Astrocyte (in vitro differentiated cells and primary cell): ENCODE measurements at regions not wholly inside any gene's neighbourhood (a gene's known extent, or its start where the extent isn't known, plus 50 kb on each side); places are given as distances from the start of the nearest gene placed in this dataset.

Source experiments
- DNase-seq: peaks from one replicate; pipeline ENCODE4 v3.0.0-alpha.2; 2010; ENCODE audit warnings: low read depth
- FAIRE-seq: peaks from 2 replicates; lab custom pipeline; 2011; peaks lifted over from hg19 to GRCh38; lab: Jason Lieb, UNC
- H2AFZ ChIP-seq: 2 replicates; pipeline ENCODE4 v1.6.0; 2012; ENCODE audit warnings: low read depth, low read length, inconsistent platforms
- H3K27ac ChIP-seq: 2 replicates; pipeline ENCODE4 v1.5.1; 2011; ENCODE audit warnings: low read depth, low read length, inconsistent platforms
- H3K27me3 ChIP-seq: 2 replicates; pipeline ENCODE4 v1.6.0; 2011; ENCODE audit warnings: low read length, inconsistent platforms; ENCODE audit not compliant: insufficient read depth
- H3K36me3 ChIP-seq: 2 replicates; pipeline ENCODE4 v1.5.1; 2011; ENCODE audit warnings: low read length, inconsistent platforms; ENCODE audit not compliant: insufficient read depth
- H3K4me1 ChIP-seq: 2 replicates; pipeline ENCODE4 v1.5.1; 2011; ENCODE audit warnings: low read length, inconsistent platforms; ENCODE audit not compliant: insufficient read depth
- H3K4me2 ChIP-seq: 2 replicates; pipeline ENCODE4 v1.6.0; 2012; ENCODE audit warnings: low read length, inconsistent platforms
- H3K4me3 ChIP-seq: 2 replicates; pipeline ENCODE4 v1.5.1; 2011; ENCODE audit warnings: low read depth, mild to moderate bottlenecking, low read length, inconsistent platforms; ENCODE audit not compliant: insufficient read depth
- H3K79me2 ChIP-seq: 2 replicates; pipeline ENCODE4 v1.6.0; 2012; ENCODE audit warnings: mild to moderate bottlenecking, low read length, inconsistent platforms; ENCODE audit not compliant: insufficient read depth
- H3K9ac ChIP-seq: 2 replicates; pipeline ENCODE4 v1.6.0; 2012; ENCODE audit warnings: mild to moderate bottlenecking, low read length, inconsistent platforms
- H3K9me3 ChIP-seq: 2 replicates; pipeline ENCODE4 v1.5.1; 2012; ENCODE audit warnings: low read depth, mild to moderate bottlenecking, low read length, inconsistent platforms; ENCODE audit not compliant: insufficient read depth
- H4K20me1 ChIP-seq: 2 replicates; pipeline ENCODE4 v1.6.0; 2012; ENCODE audit warnings: low read length, inconsistent platforms; ENCODE audit not compliant: insufficient read depth
- H3K27ac Mint-ChIP-seq: one replicate; pipeline ENCODE4 v1.8.0; 2021; ENCODE audit warnings: mild to moderate bottlenecking, mixed read lengths; ENCODE audit not compliant: unreplicated experiment
- H3K27me3 Mint-ChIP-seq: one replicate; pipeline ENCODE4 v1.8.0; 2021; ENCODE audit warnings: low read depth, mixed read lengths; ENCODE audit not compliant: unreplicated experiment
- H3K36me3 Mint-ChIP-seq: one replicate; pipeline ENCODE4 v1.8.0; 2021; ENCODE audit warnings: low read depth, mixed read lengths; ENCODE audit not compliant: unreplicated experiment
- H3K4me1 Mint-ChIP-seq: one replicate; pipeline ENCODE4 v1.8.0; 2021; ENCODE audit warnings: low read depth, mixed read lengths; ENCODE audit not compliant: unreplicated experiment
- H3K4me3 Mint-ChIP-seq: one replicate; pipeline ENCODE4 v1.8.0; 2021; ENCODE audit warnings: mild to moderate bottlenecking, moderate library complexity, mixed read lengths; ENCODE audit not compliant: unreplicated experiment
- H3K9me3 Mint-ChIP-seq: one replicate; pipeline ENCODE4 v1.8.0; 2021; ENCODE audit warnings: mild to moderate bottlenecking, mixed read lengths; ENCODE audit not compliant: unreplicated experiment
- EZH2 ChIP-seq: IDR thresholded peaks from 2 replicates; pipeline ENCODE4 v1.6.1; 2012; ENCODE audit warnings: mild to moderate bottlenecking, low read length, inconsistent platforms; ENCODE audit not compliant: insufficient read depth
- TF ChIP-seq, protein P1 (sequence below): IDR thresholded peaks from 2 replicates; pipeline ENCODE4 v1.5.1; 2011; ENCODE audit warnings: low read depth, mild to moderate bottlenecking, inconsistent platforms, low read length, moderate library complexity; ENCODE audit not compliant: insufficient read depth

GRCh38 chr9:88215196-88216125 is 77.2 kb upstream of the SPATA31C2 start:
- no peak overlapping the region for H3K4me2 ChIP-seq
- H3K4me1 Mint-ChIP-seq, result peaks cover 17% of the 10 kb centered on the region
- H3K4me3 Mint-ChIP-seq, result no peak overlapping the region
- TF ChIP-seq, protein P1, sequence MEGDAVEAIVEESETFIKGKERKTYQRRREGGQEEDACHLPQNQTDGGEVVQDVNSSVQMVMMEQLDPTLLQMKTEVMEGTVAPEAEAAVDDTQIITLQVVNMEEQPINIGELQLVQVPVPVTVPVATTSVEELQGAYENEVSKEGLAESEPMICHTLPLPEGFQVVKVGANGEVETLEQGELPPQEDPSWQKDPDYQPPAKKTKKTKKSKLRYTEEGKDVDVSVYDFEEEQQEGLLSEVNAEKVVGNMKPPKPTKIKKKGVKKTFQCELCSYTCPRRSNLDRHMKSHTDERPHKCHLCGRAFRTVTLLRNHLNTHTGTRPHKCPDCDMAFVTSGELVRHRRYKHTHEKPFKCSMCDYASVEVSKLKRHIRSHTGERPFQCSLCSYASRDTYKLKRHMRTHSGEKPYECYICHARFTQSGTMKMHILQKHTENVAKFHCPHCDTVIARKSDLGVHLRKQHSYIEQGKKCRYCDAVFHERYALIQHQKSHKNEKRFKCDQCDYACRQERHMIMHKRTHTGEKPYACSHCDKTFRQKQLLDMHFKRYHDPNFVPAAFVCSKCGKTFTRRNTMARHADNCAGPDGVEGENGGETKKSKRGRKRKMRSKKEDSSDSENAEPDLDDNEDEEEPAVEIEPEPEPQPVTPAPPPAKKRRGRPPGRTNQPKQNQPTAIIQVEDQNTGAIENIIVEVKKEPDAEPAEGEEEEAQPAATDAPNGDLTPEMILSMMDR, result no peak
- no peaks in the 10 kb centered on the region for H4K20me1 ChIP-seq
- no peaks in the 10 kb centered on the region for H3K27me3 ChIP-seq
- H3K27ac ChIP-seq, result no peak overlapping the region
- no peaks in the 10 kb centered on the region for H3K79me2 ChIP-seq
- no peak overlapping the region for H3K9ac ChIP-seq
- H3K27me3 Mint-ChIP-seq, result no peaks in the 10 kb centered on the region
- no peak overlapping the region for H3K27ac Mint-ChIP-seq
- no peaks in the 10 kb centered on the region for H3K36me3 Mint-ChIP-seq
- no peak overlapping the region for H2AFZ ChIP-seq
- H3K9me3 Mint-ChIP-seq, result peaks cover 3% of the 10 kb centered on the region
- no peak for FAIRE-seq
- DNase-seq, result no peak
- H3K36me3 ChIP-seq, result no peaks in the 10 kb centered on the region
- H3K4me1 ChIP-seq, result no peaks in the 10 kb centered on the region
- no peak overlapping the region for H3K4me3 ChIP-seq
- no peaks in the 10 kb centered on the region for H3K9me3 ChIP-seq

- no peak for FAIRE-seq
- no peak overlapping the region for H3K27ac Mint-ChIP-seq
- H3K9me3 Mint-ChIP-seq, result peaks cover 9% of the 10 kb centered on the region
These were observed 64.0 kb upstream of the SPATA31C2 start for GRCh38 chr9:88202321-88202720.

More at GRCh38 chr9:88202321-88202720, 64.0 kb upstream of the SPATA31C2 start:
- peaks cover 16% of the 10 kb centered on the region for H3K4me1 Mint-ChIP-seq
- Histone ChIP-seq H3K4me3 (no peak overlapping the region), H3K27me3 (no peaks in the 10 kb centered on the region), H3K4me2 (no peak overlapping the region), H3K9ac (no peak overlapping the region), H4K20me1 (no peaks in the 10 kb centered on the region), H3K79me2 (no peaks in the 10 kb centered on the region), H3K36me3 (no peaks in the 10 kb centered on the region), H3K27ac (no peak overlapping the region), H3K9me3 (no peaks in the 10 kb centered on the region), H2AFZ (no peak overlapping the region), H3K4me1 (peaks cover 14% of the 10 kb centered on the region)
- H3K4me3 Mint-ChIP-seq, result no peak overlapping the region
- TF ChIP-seq, protein P1, result no peak
- TF ChIP-seq EZH2, result no peak
- H3K27me3 Mint-ChIP-seq, result no peaks in the 10 kb centered on the region
- no peaks in the 10 kb centered on the region for H3K36me3 Mint-ChIP-seq
- DNase-seq, result no peak
